ENCODE measurements at regions not wholly inside any gene's neighbourhood (a gene's known extent, or its start where the extent isn't known, plus 50 kb on each side); places are given as distances from the start of the nearest gene placed in this dataset.

DNA sequence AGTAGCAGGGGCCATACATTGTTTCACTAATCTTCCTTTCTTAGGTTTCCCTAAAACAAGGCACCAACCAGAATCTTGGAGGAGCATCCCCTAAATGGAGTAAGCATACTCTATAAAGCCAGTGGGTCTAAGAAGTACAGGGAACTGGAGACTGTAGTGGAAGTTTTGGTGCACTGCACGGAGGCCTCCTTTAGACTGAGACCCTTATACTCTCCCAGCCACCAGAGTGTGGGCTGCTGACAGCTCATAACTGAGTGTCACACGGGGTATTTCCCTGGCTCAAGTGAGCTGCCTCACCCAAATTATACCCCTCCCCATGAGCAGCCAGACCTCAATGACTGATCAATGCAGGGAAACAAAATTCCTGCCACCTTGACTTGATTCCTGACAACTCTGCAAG, 349.5 kb downstream of the NDFIP2 start:
- no peak overlapping the region for H3K4me3 ChIP-seq
- no peak overlapping the region for H3K27ac ChIP-seq
- no peaks in the 10 kb centered on the region for H3K4me1 ChIP-seq
- TF ChIP-seq POLR2AphosphoS5 (IDR thresholded peaks at IDR 0.05): no peak
- TF ChIP-seq, protein P1, sequence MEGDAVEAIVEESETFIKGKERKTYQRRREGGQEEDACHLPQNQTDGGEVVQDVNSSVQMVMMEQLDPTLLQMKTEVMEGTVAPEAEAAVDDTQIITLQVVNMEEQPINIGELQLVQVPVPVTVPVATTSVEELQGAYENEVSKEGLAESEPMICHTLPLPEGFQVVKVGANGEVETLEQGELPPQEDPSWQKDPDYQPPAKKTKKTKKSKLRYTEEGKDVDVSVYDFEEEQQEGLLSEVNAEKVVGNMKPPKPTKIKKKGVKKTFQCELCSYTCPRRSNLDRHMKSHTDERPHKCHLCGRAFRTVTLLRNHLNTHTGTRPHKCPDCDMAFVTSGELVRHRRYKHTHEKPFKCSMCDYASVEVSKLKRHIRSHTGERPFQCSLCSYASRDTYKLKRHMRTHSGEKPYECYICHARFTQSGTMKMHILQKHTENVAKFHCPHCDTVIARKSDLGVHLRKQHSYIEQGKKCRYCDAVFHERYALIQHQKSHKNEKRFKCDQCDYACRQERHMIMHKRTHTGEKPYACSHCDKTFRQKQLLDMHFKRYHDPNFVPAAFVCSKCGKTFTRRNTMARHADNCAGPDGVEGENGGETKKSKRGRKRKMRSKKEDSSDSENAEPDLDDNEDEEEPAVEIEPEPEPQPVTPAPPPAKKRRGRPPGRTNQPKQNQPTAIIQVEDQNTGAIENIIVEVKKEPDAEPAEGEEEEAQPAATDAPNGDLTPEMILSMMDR (IDR thresholded peaks at IDR 0.05): no peak
- DNase-seq: no peak
- H3K36me3 ChIP-seq: no peaks in the 10 kb centered on the region
- in situ Hi-C loops (cut with MboI; ENCODE audit: low pct_ligation_motif_present in 1 of 4, low pct_unique_long_range_greater_than_20kb in 1 of 4, low sequenced_read_pairs in 3 of 4): no loop called here
- intact Hi-C loops (cut with DNase I; ENCODE audit: low total_unique reads): no loop called here
- H3K27me3 ChIP-seq: no peaks in the 10 kb centered on the region
- no peaks in the 10 kb centered on the region for H3K9me3 ChIP-seq
- WGBS, 2 donors (ENCODE audit: low coverage in 1 of 2): 72% methylated on average over 2 of the region's 2 CpGs; no CpG with 5 or more reads in 1 of the 2 donors

DNA sequence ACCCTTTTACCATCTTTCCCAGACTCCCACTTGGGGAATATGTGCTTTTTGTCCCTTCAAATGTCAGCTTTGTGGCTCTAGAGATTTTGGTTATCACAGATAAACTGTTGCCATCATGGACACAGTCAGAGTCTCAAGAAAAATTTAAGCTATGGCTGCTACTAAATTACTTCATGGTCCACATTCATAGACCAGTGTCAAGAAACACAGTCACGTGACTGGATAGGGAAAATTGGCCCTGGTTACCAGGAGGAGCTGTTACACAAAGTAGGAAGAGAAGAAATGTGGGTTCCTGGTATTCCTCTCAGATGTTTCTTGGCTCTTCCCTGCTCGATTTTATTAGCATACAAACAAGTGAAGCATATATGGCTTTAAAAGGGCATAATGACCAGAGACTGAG, 348.9 kb downstream of the NDFIP2 start:
- in situ Hi-C loops (cut with MboI; ENCODE audit: low pct_ligation_motif_present in 1 of 4, low pct_unique_long_range_greater_than_20kb in 1 of 4, low sequenced_read_pairs in 3 of 4) (no loop called here), intact Hi-C loops (cut with DNase I; ENCODE audit: low total_unique reads) (no loop called here)
- Histone ChIP-seq H3K4me1 (no peaks in the 10 kb centered on the region), H3K27me3 (no peaks in the 10 kb centered on the region), H3K9me3 (no peaks in the 10 kb centered on the region), H3K36me3 (no peaks in the 10 kb centered on the region), H3K4me3 (no peak overlapping the region), H3K27ac (no peak overlapping the region)
- 43 to 52% methylated on average over 2 of the region's 2 CpGs for WGBS, 2 donors (ENCODE audit: low coverage in 1 of 2)
- no peak for DNase-seq
- TF ChIP-seq, protein P1 (IDR thresholded peaks at IDR 0.05): no peak
- TF ChIP-seq EP300 (IDR thresholded peaks at IDR 0.05; ENCODE audit: low read depth) (no peak), POLR2A (IDR thresholded peaks at IDR 0.05) (no peak), POLR2AphosphoS5 (IDR thresholded peaks at IDR 0.05) (no peak)

DNA sequence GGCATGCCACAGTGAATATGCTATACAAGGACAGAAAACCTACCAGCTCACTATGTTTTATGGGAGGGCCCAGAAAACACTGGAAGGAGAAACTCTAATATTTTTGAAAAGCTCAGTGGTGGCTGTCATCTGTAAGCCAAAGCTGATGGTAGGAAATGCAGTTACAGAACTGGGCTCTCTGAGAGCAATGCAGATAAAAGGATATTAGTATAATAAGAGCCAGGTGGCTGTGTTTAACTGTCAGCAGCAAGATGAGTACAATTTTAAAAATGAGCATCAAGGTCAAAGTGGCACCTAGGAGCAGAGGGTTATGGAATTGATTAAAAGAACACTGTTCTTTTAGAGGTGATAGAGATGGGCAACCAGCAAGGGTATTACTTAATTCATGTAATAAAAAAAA, 345.0 kb downstream of the NDFIP2 start:
- Histone ChIP-seq H3K27ac (no peak overlapping the region), H3K4me3 (no peak overlapping the region), H3K36me3 (no peaks in the 10 kb centered on the region), H3K27me3 (no peaks in the 10 kb centered on the region), H3K9me3 (no peaks in the 10 kb centered on the region), H3K4me1 (no peaks in the 10 kb centered on the region)
- in situ Hi-C loops (cut with MboI; ENCODE audit: low pct_ligation_motif_present in 1 of 4, low pct_unique_long_range_greater_than_20kb in 1 of 4, low sequenced_read_pairs in 3 of 4) (no loop called here), intact Hi-C loops (cut with DNase I; ENCODE audit: low total_unique reads) (no loop called here)
- TF ChIP-seq EP300 (IDR thresholded peaks at IDR 0.05; ENCODE audit: low read depth) (no peak), POLR2A (IDR thresholded peaks at IDR 0.05) (no peak), POLR2AphosphoS5 (IDR thresholded peaks at IDR 0.05) (no peak)
- TF ChIP-seq, protein P1 (IDR thresholded peaks at IDR 0.05): no peak
- DNase-seq: no peak

DNA sequence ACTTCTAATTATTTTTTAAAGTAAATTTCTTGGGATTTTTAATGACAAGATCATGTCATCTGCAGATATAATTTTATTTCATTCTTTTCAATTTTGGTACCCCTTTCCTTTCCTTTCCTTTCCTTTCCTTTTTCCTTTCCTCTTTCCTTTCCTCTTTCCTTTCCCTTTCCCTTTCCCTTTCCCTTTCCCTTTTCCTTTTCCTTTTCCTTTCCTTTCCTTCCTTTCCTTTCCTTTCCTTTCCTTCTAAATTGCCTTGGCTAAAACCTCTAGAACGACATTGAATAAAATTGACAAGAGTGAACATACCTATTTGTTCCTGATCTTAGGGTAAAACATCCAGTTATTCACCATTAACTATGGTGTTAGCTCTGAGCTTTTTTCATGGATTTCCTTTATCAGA, 334.1 kb downstream of the NDFIP2 start:
- no peaks in the 10 kb centered on the region for H3K27me3 ChIP-seq
- TF ChIP-seq POLR2AphosphoS5 (IDR thresholded peaks at IDR 0.05): no peak
- TF ChIP-seq POLR2A (IDR thresholded peaks at IDR 0.05): no peak
- no peak for TF ChIP-seq EP300 (IDR thresholded peaks at IDR 0.05; ENCODE audit: low read depth)
- TF ChIP-seq, protein P1 (IDR thresholded peaks at IDR 0.05): no peak
- intact Hi-C loops (cut with DNase I; ENCODE audit: low total_unique reads) (no loop called here), in situ Hi-C loops (cut with MboI; ENCODE audit: low pct_ligation_motif_present in 1 of 4, low pct_unique_long_range_greater_than_20kb in 1 of 4, low sequenced_read_pairs in 3 of 4) (no loop called here)
- H3K4me3 ChIP-seq: no peak overlapping the region
- 90 to 100% methylated on average over 1 of the region's 1 CpG for WGBS, 2 donors (ENCODE audit: low coverage in 1 of 2)
- H3K36me3 ChIP-seq: no peaks in the 10 kb centered on the region
- no peaks in the 10 kb centered on the region for H3K4me1 ChIP-seq
- no peak for DNase-seq
- H3K27ac ChIP-seq: no peak overlapping the region
- H3K9me3 ChIP-seq: no peaks in the 10 kb centered on the region

Measured in transverse colon (tissue), 4 donors.